ENCODE measurements at regions not wholly inside any gene's neighbourhood (a gene's known extent, or its start where the extent isn't known, plus 50 kb on each side); places are given as distances from the start of the nearest gene placed in this dataset.

GRCh38 chr20:43857127-43857526 is 57.5 kb upstream of the TOX2 start:
- H3K27ac ChIP-seq, result no peak overlapping the region
- H3K4me3 ChIP-seq, result no peak overlapping the region
- no peaks in the 10 kb centered on the region for H3K4me1 ChIP-seq
- intact Hi-C loops (cut with DNase I), result no loop called here
- H3K36me3 ChIP-seq (ENCODE audit: insufficient read depth in 1 of 2, low read depth in 1 of 2), result no peaks in the 10 kb centered on the region
- no peaks in the 10 kb centered on the region for H3K9me3 ChIP-seq
- TF ChIP-seq CTCF (IDR thresholded peaks at IDR 0.05), result no peak
- ATAC-seq (no peak), DNase-seq (no peak)
- H3K27me3 ChIP-seq (ENCODE audit: insufficient read depth in 3 of 3, low read length in 2 of 3), result no peaks in the 10 kb centered on the region

- Histone ChIP-seq H3K4me3 (no peak overlapping the region), H3K4me1 (no peaks in the 10 kb centered on the region), H3K27ac (no peak overlapping the region), H3K9me3 (no peaks in the 10 kb centered on the region), H3K27me3 (ENCODE audit: insufficient read depth in 3 of 3, low read length in 2 of 3) (no peaks in the 10 kb centered on the region), H3K36me3 (ENCODE audit: insufficient read depth in 1 of 2, low read depth in 1 of 2) (no peaks in the 10 kb centered on the region)
- 80 to 87% (median 86%) methylated on average over 1 of the region's 1 CpG for WGBS, 3 donors
- no peak for TF ChIP-seq CTCF (IDR thresholded peaks at IDR 0.05)
- no peak for ATAC-seq
- intact Hi-C loops (cut with DNase I), result no loop called here
- DNase-seq, result no peak
Measured at GRCh38 chr20:43855803-43856202, 58.8 kb upstream of the TOX2 start.

GRCh38 chr20:43853918-43854317 is 60.7 kb upstream of the TOX2 start:
- Histone ChIP-seq H3K9me3 (no peaks in the 10 kb centered on the region), H3K36me3 (ENCODE audit: insufficient read depth in 1 of 2, low read depth in 1 of 2) (no peaks in the 10 kb centered on the region), H3K4me3 (no peak overlapping the region), H3K4me1 (no peaks in the 10 kb centered on the region), H3K27me3 (ENCODE audit: insufficient read depth in 3 of 3, low read length in 2 of 3) (no peaks in the 10 kb centered on the region), H3K27ac (no peak overlapping the region)
- ATAC-seq (no peak), DNase-seq (no peak)
- 89 to 94% (median 93%) methylated on average over 6 of the region's 6 CpGs for WGBS, 3 donors
- intact Hi-C loops (cut with DNase I), result no loop called here
- TF ChIP-seq CTCF (IDR thresholded peaks at IDR 0.05), result no peak

GRCh38 chr20:43853174-43853803 is 61.4 kb upstream of the TOX2 start:
- DNase-seq, result no peak
- TF ChIP-seq CTCF (IDR thresholded peaks at IDR 0.05), result no peak
- Histone ChIP-seq H3K9me3 (no peaks in the 10 kb centered on the region), H3K36me3 (ENCODE audit: insufficient read depth in 1 of 2, low read depth in 1 of 2) (no peaks in the 10 kb centered on the region), H3K27me3 (ENCODE audit: insufficient read depth in 3 of 3, low read length in 2 of 3) (no peaks in the 10 kb centered on the region), H3K27ac (no peak overlapping the region), H3K4me1 (no peaks in the 10 kb centered on the region), H3K4me3 (no peak overlapping the region)
- intact Hi-C loops (cut with DNase I), result no loop called here
- no peak for ATAC-seq
- WGBS, 3 donors, result 79% methylated on average over 9 of the region's 9 CpGs

GRCh38 chr20:43849496-43850186 is 65.0 kb upstream of the TOX2 start:
- H3K4me1 ChIP-seq, result no peaks in the 10 kb centered on the region
- H3K27ac ChIP-seq, result no peak overlapping the region
- no peak overlapping the region for H3K4me3 ChIP-seq
- H3K27me3 ChIP-seq (ENCODE audit: insufficient read depth in 3 of 3, low read length in 2 of 3), result no peaks in the 10 kb centered on the region
- DNase-seq (peak in 1 of 2 donors; percentile 55), ATAC-seq (peak in 1 of 4 donors; percentile 59)
- H3K9me3 ChIP-seq, result no peaks in the 10 kb centered on the region
- no peak for TF ChIP-seq CTCF (IDR thresholded peaks at IDR 0.05)
- intact Hi-C loops (cut with DNase I), result no loop called here
- no peaks in the 10 kb centered on the region for H3K36me3 ChIP-seq (ENCODE audit: insufficient read depth in 1 of 2, low read depth in 1 of 2)
- WGBS, 3 donors, result 66 to 71% (median 69%) methylated on average over 13 of the region's 13 CpGs
